Epithelial cell of proximal tubule (primary cell): ENCODE measurements at regions not wholly inside any gene's neighbourhood (a gene's known extent, or its start where the extent isn't known, plus 50 kb on each side); places are given as distances from the start of the nearest gene placed in this dataset.

ENCODE experiments used
- DNase-seq: peaks from one replicate; pipeline ENCODE4 v3.0.0-alpha.2; 2011; ENCODE audit warnings: low read depth
- H3K4me3 ChIP-seq: 2 replicates; pipeline ENCODE4 v1.5.1; 2011; ENCODE audit warnings: low read depth, mild to moderate bottlenecking, low read length
- TF ChIP-seq, protein P1 (sequence below): conservative IDR thresholded peaks from 2 replicates; pipeline ENCODE4 v1.5.1; 2012; ENCODE audit warnings: low read depth, mild to moderate bottlenecking, low read length

DNA sequence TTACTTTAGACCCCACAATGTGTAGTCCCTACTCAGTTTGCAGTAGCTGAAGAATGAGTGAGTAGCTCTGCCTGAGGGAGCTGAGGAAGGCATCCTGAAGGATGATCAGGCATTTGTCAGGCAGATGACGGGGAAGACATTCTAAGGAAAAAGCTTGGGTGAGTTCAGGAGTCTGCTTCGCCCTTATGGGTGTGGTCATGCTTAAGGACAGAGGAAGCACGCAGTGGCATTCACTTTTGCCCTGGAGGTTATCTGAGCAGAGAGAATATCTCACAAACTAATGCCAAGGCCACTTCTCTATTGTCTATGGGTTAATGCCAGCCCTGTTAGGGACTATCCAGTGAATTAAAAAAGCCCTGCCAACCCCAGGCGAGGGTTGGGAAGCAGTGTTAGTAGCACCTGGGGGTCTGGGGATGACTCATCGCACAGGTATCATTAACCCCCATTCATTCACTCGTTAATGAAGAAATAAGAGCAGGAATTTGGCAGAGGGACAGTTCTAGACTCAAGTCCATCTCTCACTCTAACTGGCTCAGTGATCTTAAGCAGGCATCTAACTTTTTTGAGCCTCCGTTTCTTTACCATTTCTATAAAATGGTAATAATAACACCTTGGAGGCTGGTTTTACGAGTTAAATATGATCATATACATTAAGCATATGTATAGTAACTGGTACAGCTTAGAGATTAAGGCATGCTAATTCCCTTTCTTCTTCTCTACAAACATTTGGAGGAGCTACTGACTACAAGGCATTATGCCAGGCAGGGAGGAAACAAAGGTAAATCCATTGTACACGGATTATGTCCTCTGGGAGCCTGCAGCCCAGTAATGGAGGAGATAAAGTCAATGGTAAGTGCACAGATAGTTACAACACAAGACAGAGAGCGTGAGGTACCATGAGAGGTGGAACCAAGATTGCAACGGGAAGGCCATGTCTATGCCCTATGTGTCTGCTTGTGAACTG is 93.2 kb upstream of the AKIRIN2 start:
- TF ChIP-seq, protein P1, sequence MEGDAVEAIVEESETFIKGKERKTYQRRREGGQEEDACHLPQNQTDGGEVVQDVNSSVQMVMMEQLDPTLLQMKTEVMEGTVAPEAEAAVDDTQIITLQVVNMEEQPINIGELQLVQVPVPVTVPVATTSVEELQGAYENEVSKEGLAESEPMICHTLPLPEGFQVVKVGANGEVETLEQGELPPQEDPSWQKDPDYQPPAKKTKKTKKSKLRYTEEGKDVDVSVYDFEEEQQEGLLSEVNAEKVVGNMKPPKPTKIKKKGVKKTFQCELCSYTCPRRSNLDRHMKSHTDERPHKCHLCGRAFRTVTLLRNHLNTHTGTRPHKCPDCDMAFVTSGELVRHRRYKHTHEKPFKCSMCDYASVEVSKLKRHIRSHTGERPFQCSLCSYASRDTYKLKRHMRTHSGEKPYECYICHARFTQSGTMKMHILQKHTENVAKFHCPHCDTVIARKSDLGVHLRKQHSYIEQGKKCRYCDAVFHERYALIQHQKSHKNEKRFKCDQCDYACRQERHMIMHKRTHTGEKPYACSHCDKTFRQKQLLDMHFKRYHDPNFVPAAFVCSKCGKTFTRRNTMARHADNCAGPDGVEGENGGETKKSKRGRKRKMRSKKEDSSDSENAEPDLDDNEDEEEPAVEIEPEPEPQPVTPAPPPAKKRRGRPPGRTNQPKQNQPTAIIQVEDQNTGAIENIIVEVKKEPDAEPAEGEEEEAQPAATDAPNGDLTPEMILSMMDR = no peak
- DNase-seq = no peak
- no peak overlapping the region for H3K4me3 ChIP-seq

DNA sequence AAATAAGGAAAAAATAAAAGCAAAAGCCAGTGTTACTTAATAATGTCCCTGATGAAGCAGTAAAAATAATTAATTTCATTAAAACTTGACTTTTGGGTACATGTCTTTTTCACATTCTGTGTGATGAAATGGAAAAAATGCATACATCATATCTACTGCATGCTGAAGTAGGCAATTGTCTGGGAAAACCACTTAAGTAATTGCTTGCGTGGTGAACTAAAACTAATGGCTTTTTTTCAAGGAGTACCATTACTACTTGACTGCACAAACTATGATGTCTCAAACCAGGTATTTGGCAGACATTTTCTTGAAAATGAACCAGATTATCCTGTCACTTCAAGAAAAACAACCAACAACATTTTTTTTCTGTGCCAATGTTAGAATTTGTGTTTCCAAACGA is 91.3 kb upstream of the AKIRIN2 start:
- TF ChIP-seq, protein P1 = no peak
- no peak for DNase-seq
- no peak overlapping the region for H3K4me3 ChIP-seq

DNA sequence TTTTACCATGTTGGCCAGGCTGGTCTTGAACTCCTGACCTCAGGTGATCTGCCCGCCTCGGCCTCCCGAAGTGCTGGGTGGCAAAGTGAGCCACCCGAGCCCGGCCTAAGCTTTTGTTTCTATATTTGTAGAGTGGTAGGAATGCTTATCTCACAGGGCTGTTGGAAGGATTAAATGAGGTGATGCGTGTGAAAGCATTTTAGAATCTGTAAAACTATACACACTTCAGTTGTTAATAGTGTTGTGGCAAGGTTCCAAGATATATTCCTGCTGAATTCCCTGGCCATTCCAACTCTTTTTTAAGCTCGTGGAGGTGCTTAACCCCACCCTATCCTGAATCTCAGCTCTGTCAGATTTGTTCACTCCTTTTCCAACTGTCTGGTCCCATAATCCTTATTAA is 89.9 kb upstream of the AKIRIN2 start:
- TF ChIP-seq, protein P1 = no peak
- H3K4me3 ChIP-seq = no peak overlapping the region
- DNase-seq = no peak

DNA sequence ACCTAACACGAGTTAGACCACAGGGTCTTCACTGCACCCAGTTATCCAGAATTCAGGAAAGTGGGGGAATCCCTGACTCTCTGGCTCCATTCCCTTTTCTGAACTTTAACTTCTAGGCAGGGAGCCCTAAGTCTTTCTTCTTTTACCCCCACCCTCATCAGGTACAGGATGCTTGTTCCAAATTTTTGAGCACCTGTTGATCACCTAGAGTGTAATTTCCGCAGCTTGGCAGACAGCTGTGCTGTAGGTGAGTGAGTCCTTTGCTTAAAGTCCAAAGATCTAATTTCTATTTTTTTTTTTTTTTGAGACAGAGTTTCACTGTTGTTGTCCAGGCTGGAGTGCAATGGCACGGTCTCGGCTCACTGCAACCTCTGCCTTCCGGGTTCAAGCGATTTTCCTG is 89.5 kb upstream of the AKIRIN2 start:
- no peak for DNase-seq
- H3K4me3 ChIP-seq = no peak overlapping the region
- TF ChIP-seq, protein P1 = no peak

DNA sequence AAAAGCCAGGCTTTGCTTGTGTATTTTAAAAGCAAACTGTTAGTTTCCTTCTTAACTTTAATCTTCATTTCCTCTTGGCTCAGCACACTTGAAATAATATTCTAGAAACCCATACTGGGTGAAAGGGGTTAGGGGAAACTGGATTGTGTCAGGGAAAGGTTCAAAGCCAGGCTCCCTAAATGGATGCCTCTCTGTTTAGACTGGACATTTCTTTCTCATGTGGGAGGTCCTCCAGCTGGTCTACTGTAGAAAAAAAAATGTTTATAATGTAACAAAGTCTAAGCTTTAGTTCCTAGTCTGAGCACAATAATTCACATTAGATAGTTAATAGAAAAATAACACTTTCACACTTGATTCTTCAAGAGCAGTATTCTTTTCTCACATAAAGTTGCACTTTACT is 89.0 kb upstream of the AKIRIN2 start:
- H3K4me3 ChIP-seq = no peak overlapping the region
- TF ChIP-seq, protein P1 = no peak
- DNase-seq = no peak

DNA sequence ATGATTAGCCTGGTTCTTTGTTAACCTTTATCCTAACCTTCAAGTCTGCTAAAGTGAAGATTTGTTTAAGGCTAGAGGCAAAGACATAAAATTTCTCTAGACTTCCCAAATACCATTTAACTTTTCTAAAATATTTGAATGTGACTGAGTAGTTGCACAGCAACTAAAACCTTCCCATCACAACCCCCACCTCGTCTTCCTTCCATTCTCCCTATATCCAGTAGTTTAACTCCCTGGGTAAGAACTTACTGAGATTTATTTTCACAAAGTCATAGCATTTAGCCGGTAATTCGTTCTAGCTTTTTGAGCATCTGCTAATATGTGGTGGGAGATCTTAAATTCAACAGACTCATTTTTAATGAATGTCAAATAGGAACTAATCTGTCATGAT is 87.9 kb upstream of the AKIRIN2 start:
- DNase-seq = no peak
- TF ChIP-seq, protein P1 = no peak
- no peak overlapping the region for H3K4me3 ChIP-seq
